ENCODE measurements at regions not wholly inside any gene's neighbourhood (a gene's known extent, or its start where the extent isn't known, plus 50 kb on each side); places are given as distances from the start of the nearest gene placed in this dataset.

DNA sequence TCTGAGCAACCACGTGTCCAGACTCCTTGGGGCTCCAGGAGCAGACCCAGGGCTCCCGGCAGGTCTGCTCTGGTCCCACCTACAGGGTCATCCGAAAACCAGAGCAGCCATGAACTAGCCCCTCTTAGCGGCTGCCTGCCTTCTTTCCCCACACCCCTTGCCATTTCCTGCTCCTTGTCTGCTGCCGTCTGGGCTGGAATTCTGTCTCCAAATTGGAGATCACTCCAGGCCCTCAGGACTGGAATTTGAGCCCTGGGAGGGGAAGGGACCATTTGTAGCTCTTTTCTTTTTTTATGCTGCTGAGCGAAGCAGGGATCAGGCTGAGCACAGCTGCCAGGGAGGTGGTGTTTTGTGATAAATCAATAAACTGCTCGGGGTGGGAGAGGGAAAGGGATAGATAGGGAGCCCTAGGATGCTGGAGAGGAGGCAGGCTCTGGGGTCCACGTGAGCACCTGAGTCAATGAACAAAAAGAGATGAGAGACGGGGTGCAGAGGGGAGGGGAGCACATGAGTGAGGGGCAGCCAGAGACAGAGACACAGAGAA is 257.5 kb downstream of the ENGASE start:
- DNase-seq (ENCODE audit: low read depth in 3 of 3, low spot score in 2 of 3): no peak

DNA sequence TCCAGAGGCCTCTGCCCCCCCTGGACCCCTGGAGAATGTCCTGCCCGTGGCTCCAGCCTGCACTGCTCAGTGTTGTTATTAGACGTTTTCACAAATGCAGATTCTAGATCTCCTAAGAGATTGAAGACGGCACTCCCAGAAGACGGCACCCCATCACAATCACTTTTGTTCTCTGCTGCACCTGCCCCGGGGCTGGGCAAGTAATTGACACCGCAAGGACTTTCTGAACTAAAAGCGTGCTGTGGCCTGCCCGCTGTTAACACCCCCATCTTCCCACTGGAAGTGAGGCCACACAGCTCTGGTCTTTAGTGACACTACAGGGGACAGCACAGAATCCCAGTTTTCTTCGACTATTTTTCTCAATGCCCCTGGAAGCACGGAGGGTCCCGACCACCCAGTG is 256.9 kb downstream of the ENGASE start:
- no peak for DNase-seq (ENCODE audit: low read depth in 3 of 3, low spot score in 2 of 3)

DNA sequence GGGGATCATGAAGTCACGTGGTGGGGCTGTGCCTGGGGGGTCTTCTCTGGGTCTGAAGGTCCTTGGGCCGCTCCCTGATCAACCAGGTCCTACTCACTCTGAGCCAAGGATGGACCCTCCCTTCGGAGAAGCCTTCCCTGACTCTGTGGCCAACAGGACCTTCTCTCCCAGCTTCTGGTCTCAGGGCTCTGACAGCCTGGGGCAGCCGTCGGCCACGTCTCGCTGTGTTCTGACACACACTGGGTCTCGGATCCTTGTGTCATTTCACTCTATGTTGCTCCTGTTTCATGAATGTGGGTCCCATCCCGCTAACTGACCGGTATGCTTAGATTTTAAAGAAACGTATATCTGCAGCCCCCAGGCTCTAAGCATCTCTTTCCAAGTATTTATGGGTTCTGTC is 256.1 kb downstream of the ENGASE start:
- no peak for DNase-seq (ENCODE audit: low read depth in 3 of 3, low spot score in 2 of 3)

DNA sequence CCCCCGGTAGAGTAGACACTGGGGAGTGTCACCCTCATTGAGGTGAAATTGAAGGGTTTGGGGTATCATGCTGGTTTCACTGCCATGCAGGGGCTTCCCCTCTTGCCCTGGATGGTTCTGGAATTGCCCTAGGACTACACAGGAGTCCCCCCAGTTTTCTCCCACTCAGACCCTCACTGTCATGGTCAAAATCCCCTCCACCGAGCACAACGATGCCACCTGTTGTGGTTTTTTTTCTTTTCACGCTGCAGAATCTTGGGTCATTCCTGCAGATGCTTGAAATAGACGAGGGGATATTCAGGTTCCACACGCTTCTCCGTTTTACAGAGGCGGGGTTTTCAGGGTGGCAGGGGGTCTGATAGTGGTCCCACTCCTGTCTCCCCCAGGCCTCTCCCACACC is 255.6 kb downstream of the ENGASE start:
- DNase-seq (ENCODE audit: low read depth in 3 of 3, low spot score in 2 of 3): no peak

DNA sequence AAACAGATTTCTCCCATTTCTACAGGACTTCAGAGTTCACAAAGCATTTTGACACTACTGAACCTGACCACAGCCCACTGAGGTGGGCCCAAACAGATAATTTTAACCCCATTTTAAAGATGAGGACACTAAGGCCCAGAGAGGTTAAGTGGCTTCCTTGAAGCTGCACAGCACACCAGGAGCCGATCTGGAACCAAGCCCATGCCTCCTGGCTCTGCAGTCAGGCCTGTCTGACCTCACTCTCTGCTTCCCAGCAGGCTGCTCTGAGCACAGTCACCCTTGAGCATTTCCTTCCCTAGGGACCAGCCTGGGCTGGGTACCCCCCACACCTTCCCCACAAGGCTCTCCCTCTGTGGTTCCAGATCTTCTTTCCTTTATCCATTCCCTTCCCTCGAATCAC is 252.2 kb downstream of the ENGASE start:
- no peak for DNase-seq (ENCODE audit: low read depth in 3 of 3, low spot score in 2 of 3)

DNA sequence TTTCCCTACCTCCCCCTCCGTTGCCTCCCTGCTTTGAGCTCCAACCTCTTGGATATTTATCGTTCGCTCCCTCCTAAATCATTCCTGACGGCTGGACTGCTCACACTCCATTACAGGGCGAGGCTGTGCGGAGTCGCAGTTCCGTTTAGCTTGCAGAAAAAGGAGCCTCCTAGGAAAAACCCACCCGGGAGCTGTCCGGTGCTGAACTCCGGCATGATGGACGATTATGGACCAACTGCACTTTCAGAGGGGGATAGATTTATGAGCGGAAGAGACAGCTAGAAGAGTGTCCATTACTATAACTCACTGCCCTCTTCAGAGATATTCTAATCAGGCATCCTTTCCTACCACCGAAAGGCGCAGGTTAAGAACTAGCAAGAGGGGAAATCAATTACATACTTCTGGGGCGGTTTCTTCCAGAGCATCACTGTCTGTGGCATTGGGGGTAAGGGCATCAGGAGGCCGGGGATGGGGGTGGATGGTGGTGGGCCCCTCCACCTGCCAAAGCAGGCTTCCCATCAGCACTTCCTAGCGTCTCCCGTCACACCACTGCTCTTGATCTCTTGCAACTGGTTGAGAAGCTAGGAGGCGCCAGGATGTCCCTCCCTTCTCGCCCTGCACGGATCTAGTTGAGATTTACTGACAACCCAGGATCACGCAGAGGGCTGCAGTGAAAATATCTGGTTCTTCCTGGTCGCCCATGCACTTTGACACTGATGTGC is 251.2 kb downstream of the ENGASE start:
- peak in 1 of 3 donors; percentile 70 for DNase-seq (ENCODE audit: low read depth in 3 of 3, low spot score in 2 of 3)

DNA sequence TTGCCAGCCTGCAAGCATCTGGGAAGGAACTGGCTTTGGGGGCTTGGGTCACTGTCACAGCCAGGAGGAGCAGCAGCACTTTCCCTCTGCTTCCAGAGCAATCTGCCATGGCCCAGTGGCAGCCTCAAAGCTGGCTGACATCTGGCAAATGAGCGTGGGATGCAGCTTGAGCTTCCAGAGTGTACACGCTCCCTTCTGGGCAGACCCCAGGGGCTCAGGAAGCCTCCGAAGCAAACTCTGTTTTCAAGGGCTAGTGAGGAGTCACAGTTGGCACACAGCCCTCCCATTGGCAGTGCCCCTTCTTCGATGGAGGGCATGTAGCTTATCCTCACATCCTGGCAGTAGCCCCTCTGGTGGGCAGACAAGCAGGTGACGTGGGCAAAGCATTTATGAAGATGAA is 249.6 kb downstream of the ENGASE start:
- DNase-seq (ENCODE audit: low read depth in 3 of 3, low spot score in 2 of 3): no peak

DNA sequence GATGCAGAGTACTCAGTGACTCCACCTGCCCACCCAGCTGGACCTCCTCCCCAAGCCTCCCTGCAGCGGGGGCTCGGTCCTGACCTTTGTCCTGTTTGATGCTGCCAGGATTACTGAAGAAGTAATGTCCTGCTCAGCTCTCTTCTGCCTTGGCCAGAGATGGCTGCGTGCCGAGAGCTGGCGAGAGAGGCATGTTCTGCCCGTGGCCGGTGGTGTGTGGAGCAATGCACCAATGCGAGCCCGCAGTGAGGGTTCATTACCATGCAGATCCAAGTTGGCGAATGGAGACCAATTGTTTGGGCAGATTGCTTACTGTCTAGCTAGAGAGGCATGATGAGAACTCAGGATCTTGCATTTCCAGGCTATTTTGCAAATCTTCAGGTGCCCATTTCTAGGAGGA is 248.9 kb downstream of the ENGASE start:
- DNase-seq (ENCODE audit: low read depth in 3 of 3, low spot score in 2 of 3): no peak

DNA sequence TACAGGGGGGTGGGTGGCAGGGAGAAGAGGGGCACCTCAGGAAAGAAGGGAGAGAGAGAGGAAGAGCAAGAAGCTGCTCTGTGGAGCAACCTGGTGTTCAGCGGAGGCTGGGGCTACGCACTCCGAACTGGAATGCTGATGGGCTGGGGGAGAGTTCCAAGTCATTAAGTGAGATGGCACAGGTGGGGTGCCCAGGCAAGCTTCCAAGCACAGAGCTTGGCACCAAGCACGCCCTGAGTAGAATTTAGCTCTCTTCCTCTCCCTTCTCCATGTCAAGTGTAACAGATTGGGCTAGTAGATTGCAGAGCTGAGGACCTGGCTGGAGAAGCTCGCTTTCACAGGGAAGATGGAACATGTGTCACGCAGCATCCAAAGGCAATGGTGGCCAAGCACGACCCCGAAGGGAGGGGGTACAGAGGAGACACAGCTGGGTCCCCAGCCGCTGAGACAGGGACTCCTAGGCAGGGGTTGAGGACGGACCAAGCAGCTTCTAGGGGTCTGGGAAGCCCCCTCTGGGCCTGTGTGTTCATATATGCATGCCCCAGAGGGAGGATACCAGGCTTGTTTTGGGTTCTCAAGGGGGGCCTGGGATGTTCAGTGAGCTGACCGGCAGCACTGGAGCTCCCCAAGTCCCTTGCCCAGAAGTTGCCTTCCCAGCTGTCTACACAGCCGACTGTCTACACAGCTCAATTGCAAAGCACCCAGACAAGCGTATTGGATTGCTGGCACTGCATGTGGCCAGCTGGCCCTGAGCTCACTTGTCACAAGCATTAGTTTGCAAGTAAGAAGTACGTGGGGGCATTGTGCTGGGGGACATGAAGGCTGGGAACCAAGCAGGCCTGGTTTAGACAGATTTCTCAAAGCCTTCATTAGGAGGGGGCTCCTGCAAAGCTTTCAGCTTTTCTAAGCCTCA is 247.8 kb downstream of the ENGASE start:
- DNase-seq (ENCODE audit: low read depth in 3 of 3, low spot score in 2 of 3): no peak

DNA sequence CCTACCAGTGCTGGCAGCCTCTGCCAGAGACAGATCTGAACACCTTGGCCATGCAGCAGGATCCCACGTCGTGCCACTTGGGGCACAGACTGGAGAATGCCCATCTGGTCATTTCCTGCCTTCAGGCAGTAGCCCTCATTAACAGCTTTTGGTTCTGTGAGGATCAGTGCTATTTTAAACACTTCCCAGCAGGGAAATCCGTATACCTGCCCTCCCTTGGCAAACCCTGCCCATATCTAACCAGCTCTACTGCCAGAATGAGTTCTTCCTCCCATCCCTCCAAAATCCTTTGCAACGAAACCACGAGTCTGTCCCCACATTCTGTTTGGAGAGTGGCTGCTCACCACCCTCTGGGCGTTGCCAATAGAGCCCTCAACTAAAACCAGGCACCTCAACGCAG is 245.7 kb downstream of the ENGASE start:
- no peak for DNase-seq (ENCODE audit: low read depth in 3 of 3, low spot score in 2 of 3)

DNA sequence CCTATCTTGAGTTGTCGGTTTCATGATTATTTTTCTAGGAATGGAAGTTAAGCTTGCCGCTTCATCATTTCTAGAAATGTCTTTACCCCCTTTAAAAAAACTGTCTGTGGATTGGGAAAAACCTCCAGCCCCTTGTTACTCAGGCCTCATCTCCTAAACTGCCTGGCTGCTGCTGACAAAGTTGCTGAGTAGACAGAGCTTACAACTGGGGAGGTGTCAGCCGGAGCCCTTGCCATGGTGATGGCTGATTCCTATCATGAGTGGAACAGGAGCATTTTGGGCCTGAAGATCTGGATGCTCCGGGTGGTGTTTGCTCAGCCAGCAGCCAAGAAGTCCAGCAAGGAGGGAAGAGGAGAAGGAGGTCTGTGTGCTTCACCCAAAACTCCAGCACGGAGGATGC is 243.3 kb downstream of the ENGASE start:
- no peak for DNase-seq (ENCODE audit: low read depth in 3 of 3, low spot score in 2 of 3)

DNA sequence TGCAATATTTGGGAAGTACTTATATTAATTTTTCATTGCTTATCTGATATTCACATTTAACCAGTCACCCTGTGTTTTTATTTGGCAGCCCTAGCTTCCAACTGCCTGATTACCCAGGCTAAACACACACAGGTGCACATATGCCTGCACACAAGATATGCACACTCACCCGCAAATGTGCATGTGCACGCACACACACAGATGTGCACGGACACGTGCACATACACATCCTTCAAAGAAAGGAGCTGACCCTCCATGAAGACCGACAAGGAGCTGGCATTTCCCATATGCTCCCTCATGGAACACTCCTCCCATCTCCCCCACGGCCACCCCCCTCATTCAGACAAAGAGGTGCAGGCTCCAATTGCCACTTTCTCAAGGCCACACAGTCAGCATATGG is 242.2 kb downstream of the ENGASE start:
- DNase-seq (ENCODE audit: low read depth in 3 of 3, low spot score in 2 of 3): no peak

DNA sequence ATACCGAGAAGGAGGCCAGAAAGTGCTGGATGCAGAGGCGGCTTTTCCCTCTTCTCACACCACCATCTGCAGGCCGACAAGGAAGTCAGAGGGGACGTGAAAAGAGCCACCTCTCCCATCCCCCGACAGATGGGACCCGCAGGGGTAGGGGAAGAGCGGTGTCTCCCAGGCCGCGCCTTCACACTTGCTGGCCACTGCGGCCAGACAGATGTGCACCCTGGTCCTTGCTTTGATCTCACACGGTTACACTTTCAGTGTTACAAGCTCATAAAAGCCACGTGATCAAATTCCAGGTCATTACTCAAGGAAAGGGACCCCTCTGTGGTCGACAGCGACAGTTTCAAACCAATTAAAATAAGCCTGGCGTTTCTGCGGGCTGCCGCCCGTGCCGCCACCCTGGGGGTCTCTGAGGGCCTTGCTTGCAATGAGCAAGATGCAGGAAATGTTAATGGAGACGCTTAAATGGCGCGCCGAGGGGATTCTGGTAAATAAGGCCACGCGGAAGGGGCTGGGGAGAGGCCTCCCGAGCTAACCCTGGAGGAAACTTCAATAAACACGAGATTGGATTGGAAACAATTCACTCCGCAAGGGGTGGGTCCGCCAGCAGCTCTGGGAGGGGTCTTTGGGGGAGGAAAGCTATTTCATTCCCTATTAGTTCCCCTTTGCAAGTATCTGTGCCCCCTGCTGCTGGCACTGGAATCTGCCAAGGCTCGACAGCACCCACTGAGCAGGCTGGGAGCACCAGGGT is 240.9 kb downstream of the ENGASE start:
- DNase-seq (ENCODE audit: low read depth in 3 of 3, low spot score in 2 of 3): no peak

DNA sequence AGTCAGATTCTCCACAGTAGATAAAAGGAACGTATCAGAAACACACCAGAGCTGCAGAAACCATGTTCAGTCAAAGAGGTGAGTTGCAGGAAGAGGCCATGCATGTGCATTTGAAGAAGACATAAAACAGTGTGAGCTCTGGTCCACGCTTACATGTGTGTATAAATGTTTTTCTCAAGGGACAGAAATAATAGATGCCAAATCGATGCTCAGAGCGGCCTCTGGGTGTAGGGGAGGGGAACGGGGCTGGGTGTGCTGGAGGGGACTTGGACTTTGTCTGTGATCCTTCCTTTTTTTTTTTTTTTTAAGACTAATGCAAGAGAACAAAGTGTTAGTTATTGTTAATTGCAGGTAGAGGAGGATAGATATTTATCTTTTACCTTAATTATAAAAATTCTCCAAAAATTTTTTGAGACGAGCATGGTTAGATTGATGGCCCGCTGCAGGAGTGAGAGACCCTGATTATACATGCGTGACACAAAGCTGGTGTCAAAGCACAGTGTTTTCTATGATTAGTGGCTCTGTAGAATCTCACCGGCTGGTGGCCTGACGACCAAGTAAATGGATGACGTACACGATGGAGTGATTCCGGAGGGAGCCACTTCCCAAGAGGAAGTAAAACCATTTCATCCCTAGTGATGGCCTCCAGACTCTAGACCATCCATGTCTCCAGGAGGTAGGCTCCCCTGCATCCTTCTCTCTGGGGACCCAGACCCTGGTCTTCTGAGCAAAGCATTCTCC is 240.2 kb downstream of the ENGASE start:
- no peak for DNase-seq (ENCODE audit: low read depth in 3 of 3, low spot score in 2 of 3)

DNA sequence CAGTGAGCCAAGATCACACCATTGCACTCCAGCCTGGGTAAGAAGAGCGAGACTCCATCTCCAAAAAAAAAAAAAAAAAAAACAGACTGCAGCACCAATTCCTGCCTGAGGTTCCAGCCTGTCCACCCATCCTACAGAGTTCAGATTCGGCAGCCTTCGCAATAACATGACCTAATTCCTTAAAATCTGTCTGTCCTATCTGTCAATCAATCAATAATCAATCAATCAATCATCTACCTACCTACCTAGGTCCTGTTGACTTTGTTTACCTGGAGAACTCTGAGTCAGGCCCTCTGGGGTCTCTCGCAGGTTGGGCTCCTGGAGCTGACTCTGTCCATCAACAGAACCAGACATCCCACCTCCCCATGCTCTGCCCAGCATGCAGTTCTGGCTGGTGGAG is 236.7 kb downstream of the ENGASE start:
- DNase-seq (ENCODE audit: low read depth in 3 of 3, low spot score in 2 of 3): no peak

DNA sequence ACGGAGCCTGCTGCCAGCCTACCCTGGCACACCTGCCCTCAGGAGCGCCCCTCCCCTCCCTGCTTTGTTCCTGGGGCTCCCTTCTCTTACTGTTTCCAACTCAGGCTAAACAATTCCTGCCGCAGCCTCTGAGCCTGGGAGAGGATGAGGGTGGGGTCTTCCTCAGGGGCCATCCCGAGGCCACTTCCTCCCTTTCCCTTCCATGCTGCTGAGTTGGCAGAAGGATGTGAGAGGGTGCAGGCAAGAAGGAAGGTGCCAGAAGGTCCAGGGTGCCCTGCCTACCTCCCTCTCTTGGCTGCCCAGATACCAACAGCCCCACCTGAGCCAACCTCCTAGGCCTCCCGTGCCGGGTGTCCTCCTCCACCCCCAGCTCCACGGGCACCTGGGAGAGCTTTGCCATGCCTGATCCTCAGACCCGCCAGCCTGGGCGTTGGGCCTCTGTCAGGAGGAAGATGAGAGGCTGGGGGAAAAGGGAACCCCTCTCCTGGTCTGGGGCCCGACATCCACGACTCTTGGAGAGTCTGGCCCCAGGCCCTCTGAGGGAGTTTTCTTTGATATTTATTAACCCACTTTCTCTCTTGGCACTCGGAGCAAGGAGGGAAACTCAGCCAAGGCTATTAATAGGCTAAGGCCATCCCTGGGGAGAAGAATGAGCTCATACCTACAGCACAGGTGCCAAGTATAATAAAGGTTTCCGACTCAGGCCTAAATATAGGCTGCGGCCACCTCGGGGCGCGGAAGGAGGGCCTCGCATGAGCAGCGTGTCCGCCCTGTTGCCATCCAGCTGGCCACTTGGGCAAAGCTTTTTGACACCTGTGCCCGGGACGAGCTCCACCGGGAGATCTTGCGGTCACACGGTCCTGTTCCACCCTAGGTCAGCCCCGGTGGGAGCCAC is 232.0 kb downstream of the ENGASE start:
- DNase-seq (ENCODE audit: low read depth in 3 of 3, low spot score in 2 of 3): no peak

DNA sequence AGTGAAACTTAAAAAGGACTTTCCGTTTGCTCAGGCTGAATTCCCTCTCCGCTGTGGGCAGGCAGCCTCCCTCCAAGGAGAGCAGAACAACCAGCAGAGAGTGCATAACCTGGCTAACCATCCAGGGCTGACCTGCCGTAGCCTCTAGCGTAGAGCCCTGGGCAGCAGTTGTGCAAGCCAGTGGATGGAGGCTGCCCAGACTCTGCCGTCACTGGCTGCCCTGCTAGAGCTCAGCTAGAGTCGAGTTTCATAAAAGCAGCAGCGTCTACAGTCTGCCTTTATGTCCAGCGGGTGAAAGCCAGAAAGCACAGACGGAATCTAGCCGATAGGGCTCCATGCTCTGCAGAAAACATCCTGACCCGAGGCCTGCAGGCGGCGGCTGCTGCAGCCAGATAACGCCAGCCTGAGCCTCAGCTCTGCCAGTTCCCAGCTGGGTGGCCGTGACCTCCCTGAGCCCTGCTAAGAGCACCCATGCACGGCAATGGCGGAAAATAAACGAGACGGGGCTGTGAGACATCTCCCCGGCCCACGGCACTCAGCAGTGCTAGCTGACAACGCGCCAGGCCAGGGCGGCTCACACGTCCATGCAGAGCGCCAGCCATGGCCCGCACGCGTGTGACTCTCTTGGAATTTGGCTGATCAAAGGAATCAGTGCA is 231.3 kb downstream of the ENGASE start:
- DNase-seq (ENCODE audit: low read depth in 3 of 3, low spot score in 2 of 3): no peak

DNA sequence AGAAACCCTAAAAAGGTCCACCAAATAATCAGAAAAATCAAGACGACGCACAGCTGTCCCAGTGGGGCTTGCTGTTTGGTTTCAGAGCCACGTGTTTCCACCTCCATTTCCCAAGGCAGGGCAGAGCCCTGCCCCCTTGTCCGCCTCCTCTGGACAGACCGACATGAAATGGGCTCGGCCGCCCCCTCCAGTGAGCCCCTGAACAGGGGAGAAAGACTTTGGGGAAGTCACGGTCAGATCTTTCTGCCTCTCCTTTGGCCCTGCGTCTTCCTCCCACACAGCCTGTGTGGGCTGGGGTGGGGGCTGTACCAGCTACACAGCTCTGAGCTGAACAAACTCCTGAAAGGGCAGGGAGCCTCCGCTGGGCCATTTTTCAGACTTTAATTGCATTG is 230.7 kb downstream of the ENGASE start:
- DNase-seq (ENCODE audit: low read depth in 3 of 3, low spot score in 2 of 3): no peak

DNA sequence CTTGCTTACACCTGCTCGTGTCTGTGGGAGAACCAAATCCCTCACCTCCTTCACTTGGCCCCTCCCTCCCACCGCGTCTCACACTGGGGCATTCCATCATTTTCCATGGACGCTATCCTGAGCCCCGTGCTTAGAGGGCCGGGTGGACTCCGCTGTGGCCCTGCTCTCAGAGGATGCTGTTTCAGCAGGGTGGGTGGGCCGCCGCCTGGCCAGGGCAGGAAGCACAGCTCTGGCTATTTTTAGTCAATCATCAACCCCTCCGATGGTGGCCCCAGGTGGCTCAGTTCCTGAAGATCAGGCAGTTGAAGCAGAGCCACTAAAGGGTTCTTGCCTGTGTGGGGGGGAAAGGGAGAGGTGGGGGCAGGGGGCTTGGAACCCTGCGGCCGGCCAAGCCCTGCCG is 230.3 kb downstream of the ENGASE start:
- DNase-seq (ENCODE audit: low read depth in 3 of 3, low spot score in 2 of 3): no peak

Data from right renal cortex interstitium (tissue), 3 donors.